SK-N-MC (cell line): ENCODE measurements at regions not wholly inside any gene's neighbourhood (a gene's known extent, or its start where the extent isn't known, plus 50 kb on each side); places are given as distances from the start of the nearest gene placed in this dataset.

Experiments used
- EZH2 ChIP-seq: fragments of 200-600 bp; sonication (generic); IDR thresholded peaks from one replicate; pipeline ENCODE4 v1.6.1; 2017; ENCODE audit warnings: antibody characterized with exemption
- FOXP2 ChIP-seq: optimal IDR thresholded peaks from 2 replicates; pipeline ENCODE3; 2011; ENCODE audit warnings: mild to moderate bottlenecking, moderate library complexity; ENCODE audit not compliant: insufficient read depth; ENCODE audit errors: extremely low read length, control extremely low read depth
- POLR2AphosphoS5 ChIP-seq: IDR thresholded peaks from 2 replicates; pipeline ENCODE4 v1.6.1; 2012; ENCODE audit warnings: mild to moderate bottlenecking, low read depth, low read length, borderline replicate concordance

- TF ChIP-seq POLR2AphosphoS5 (no peak), EZH2 (no peak), FOXP2 (no peak)
Observed at GRCh38 chr6:82704045-82704444, 340.4 kb downstream of the TPBG start.
